HepG2 (cell line): ENCODE measurements at regions not wholly inside any gene's neighbourhood (a gene's known extent, or its start where the extent isn't known, plus 50 kb on each side); places are given as distances from the start of the nearest gene placed in this dataset.

Experiments used
- ATAC-seq: fragments of 200-7000 bp; cut with Tn5 transposase; 3 replicates; pipeline ENCODE4 v1.9.1; 2020; ENCODE audit warnings: mild to moderate bottlenecking, moderate library complexity
- BruUV-seq: library from RNA; stranded (reverse); fragments of 400-500 nt; replicated peaks from 2 replicates; lab custom pipeline; 2021; lab: Mats Ljungman, UMichigan
- CTCF ChIA-PET: fragments of 300-600 bp; formaldehyde crosslinking; extraction: SDS; loops from one replicate; lab custom pipeline; 2021; ENCODE audit warnings: low total read pairs, inconsistent platforms, low intra/inter-chr PET ratio; lab: Yijun Ruan, JAX
- POLR2A ChIA-PET: fragments of 350-600 bp; sonication (Branson Sonifier 250); formaldehyde crosslinking; loops from one replicate; lab custom pipeline; 2020; ENCODE audit warnings: antibody characterized with exemption, inconsistent platforms; lab: Yijun Ruan, JAX
- DNase-seq: peaks from one replicate; pipeline ENCODE4 v3.0.0-alpha.2; 2015; ENCODE audit warnings: low spot score
- FAIRE-seq: peaks from 3 replicates; lab custom pipeline; 2011; peaks lifted over from hg19 to GRCh38; lab: Jason Lieb, UNC
- H2AFZ ChIP-seq: one replicate; pipeline ENCODE4 v1.6.1; 2011; ENCODE audit warnings: low read length, inconsistent platforms
- H3K27ac ChIP-seq: fragments of 300-600 bp; 3 replicates; pipeline ENCODE4 v1.8.0; 2011; ENCODE audit warnings: mixed run types, mild to moderate bottlenecking, mixed read lengths, low read length, inconsistent platforms; ENCODE audit not compliant: insufficient read depth; ENCODE audit errors: extremely low read length
- H3K27me3 ChIP-seq, 2 experiments: fragments of 200-600 bp in 1 of 2; 2 replicates in 1 of 2; 3 replicates in 1 of 2; pipeline versions ENCODE4 v1.6.0 to v1.8.0; 2011; ENCODE audit warnings: low read length in 2 of 2, mild to moderate bottlenecking in 2 of 2, moderate library complexity in 2 of 2, inconsistent platforms in 1 of 2; ENCODE audit not compliant: insufficient read depth in 2 of 2, control insufficient read depth in 1 of 2
- H3K36me3 ChIP-seq, 2 experiments: fragments of 200-600 bp in 1 of 2; replicated peaks in 1 of 2; 2 replicates in 1 of 2; 3 replicates in 1 of 2; pipeline versions ENCODE4 v1.5.1 to v1.8.0; 2011; ENCODE audit warnings: low read length in 2 of 2, inconsistent platforms in 1 of 2; ENCODE audit not compliant: insufficient read depth in 2 of 2, control insufficient read depth in 1 of 2
- H3K4me1 ChIP-seq: 2 replicates; pipeline ENCODE4 v1.5.1; 2012; ENCODE audit warnings: low read length, inconsistent platforms; ENCODE audit not compliant: insufficient read depth
- H3K4me2 ChIP-seq: 2 replicates; pipeline ENCODE4 v1.6.0; 2011; ENCODE audit warnings: low read depth, low read length, inconsistent platforms
- H3K4me3 ChIP-seq, 3 experiments: fragments of 200-600 bp in 1 of 3; sonication (generic), shearing (Covaris generic) in 1 of 3; replicated peaks in 1 of 3; 2 replicates each; pipeline ENCODE4 v1.5.1; 2011 to 2016; ENCODE audit warnings: low read length in 3 of 3, inconsistent platforms in 2 of 3, low read depth in 2 of 3, mild to moderate bottlenecking in 2 of 3, control low read depth in 1 of 3, mixed read lengths in 1 of 3; ENCODE audit not compliant: insufficient read depth in 1 of 3
- H3K79me2 ChIP-seq: one replicate; pipeline ENCODE4 v1.6.1; 2011; ENCODE audit warnings: low read length, inconsistent platforms; ENCODE audit not compliant: insufficient read depth
- H3K9ac ChIP-seq: 2 replicates; pipeline ENCODE4 v1.6.0; 2011; ENCODE audit warnings: mild to moderate bottlenecking, low read depth, low read length, inconsistent platforms; ENCODE audit not compliant: insufficient read depth
- H3K9me3 ChIP-seq: 2 replicates; pipeline ENCODE4 v1.5.1; 2012; ENCODE audit warnings: mild to moderate bottlenecking, low read length
- H4K20me1 ChIP-seq: 2 replicates; pipeline ENCODE4 v1.6.0; 2011; ENCODE audit warnings: inconsistent platforms, mild to moderate bottlenecking, low read length, moderate library complexity; ENCODE audit not compliant: insufficient read depth
- AFF4 ChIP-seq: sonication (generic); formaldehyde crosslinking; IDR thresholded peaks from 2 replicates; pipeline ENCODE4 v1.4.0; 2020; ENCODE audit warnings: missing genetic modification reagents
- FOXK2 ChIP-seq: fragments of 450-650 bp; IDR thresholded peaks from 2 replicates; pipeline ENCODE4 v1.6.1; 2016
- MXD3 ChIP-seq: IDR thresholded peaks from 2 replicates; pipeline ENCODE4 v1.6.1; 2016; ENCODE audit warnings: mild to moderate bottlenecking, missing biosample characterization, missing genetic modification reagents
- PCBP2 ChIP-seq: fragments of 200-400 bp; formaldehyde crosslinking; optimal IDR thresholded peaks from 2 replicates; pipeline ENCODE3; 2018; ENCODE audit warnings: low read length, low read depth; ENCODE audit not compliant: poor library complexity, severe bottlenecking
- PHB2 ChIP-seq: fragments of 450-650 bp; IDR thresholded peaks from 2 replicates; pipeline ENCODE4 v1.6.1; 2018; ENCODE audit not compliant: partially characterized antibody
- RCOR2 ChIP-seq: IDR thresholded peaks from 2 replicates; pipeline ENCODE4 v1.6.1; 2016; ENCODE audit warnings: missing biosample characterization, missing genetic modification reagents
- ZBTB25 ChIP-seq: IDR thresholded peaks from 2 replicates; pipeline ENCODE4 v1.6.1; 2018; ENCODE audit warnings: missing genetic modification reagents
- ZNF276 ChIP-seq: sonication (generic); formaldehyde crosslinking; IDR thresholded peaks from 2 replicates; pipeline ENCODE4 v1.4.0; 2020; ENCODE audit warnings: mild to moderate bottlenecking, low read depth, missing genetic modification reagents
- ZNF432 ChIP-seq: sonication (generic); formaldehyde crosslinking; IDR thresholded peaks from 2 replicates; pipeline ENCODE4 v1.5.0; 2020; ENCODE audit warnings: missing genetic modification reagents, mild to moderate bottlenecking, borderline replicate concordance
- ZNF496 ChIP-seq: sonication (generic); formaldehyde crosslinking; IDR thresholded peaks from 2 replicates; pipeline ENCODE4 v1.8.1; 2023; ENCODE audit warnings: mild to moderate bottlenecking, moderate library complexity, missing genetic modification reagents; ENCODE audit not compliant: insufficient replicate concordance
- WGBS: methylation state at CpG from one replicate; pipeline ENCODE4 v1.1.6; 2017; ENCODE audit warnings: low lambda C conversion rate; 5-methylcytosine and 5-hydroxymethylcytosine counted together
- in situ Hi-C: cut with HindIII; loops from 2 replicates; pipeline ENCODE4 v1.10.0; 2017; ENCODE audit warnings: low pct_unique_long_range_greater_than_20kb; ENCODE audit not compliant: extremely low pct_ligation_motif_present
- intact Hi-C: fragments of 100-400 bp; cut with micrococcal nuclease; formaldehyde crosslinking; loops from one replicate; pipeline ENCODE4 v1.10.0; 2022; ENCODE audit not compliant: unreplicated experiment

GRCh38 chrY:7515812-7516211, 604.3 kb upstream of the AMELY start:
- intact Hi-C loops (no loop called here), in situ Hi-C loops (no loop called here)
- WGBS: 13% methylated on average over 2 of the region's 2 CpGs
- Histone ChIP-seq H4K20me1 (no peaks in the 10 kb centered on the region), H3K9me3 (no peaks in the 10 kb centered on the region; the same call in 1 of the 2 replicates), H3K27me3 (no peaks in the 10 kb centered on the region; a peak in 1 of 5 replicates), H3K27ac (no peak overlapping the region), H3K4me1 (no peaks in the 10 kb centered on the region), H3K36me3 (no peaks in the 10 kb centered on the region), H3K4me2 (no peak overlapping the region), H2AFZ (no peak overlapping the region), H3K9ac (no peak overlapping the region), H3K79me2 (no peaks in the 10 kb centered on the region), H3K4me3 (no peak overlapping the region)
- TF ChIP-seq PCBP2 (no peak), ZNF432 (CRISPR knock-in tag) (no peak), ZNF496 (no peak), MXD3 (CRISPR knock-in tag) (no peak), PHB2 (no peak), RCOR2 (no peak), ZNF276 (CRISPR knock-in tag) (no peak)
- DNase-seq (no peak), ATAC-seq (no peak), FAIRE-seq (no peak)
- ChIA-PET CTCF (no interaction called here), POLR2A (no interaction called here)
- no TSS peak for BruUV-seq

GRCh38 chrY:7502896-7503295, 591.3 kb upstream of the AMELY start:
- H2AFZ ChIP-seq: no peak overlapping the region
- no peaks in the 10 kb centered on the region for H4K20me1 ChIP-seq
- no peaks in the 10 kb centered on the region for H3K9me3 ChIP-seq
- H3K9ac ChIP-seq: no peak overlapping the region
- TF ChIP-seq ZBTB25 (CRISPR knock-in tag) (no peak), AFF4 (CRISPR knock-in tag) (no peak), FOXK2 (no peak)
- TF ChIP-seq, all 625 proteins: peak for 0
- no peak overlapping the region for H3K4me3 ChIP-seq
- no TSS peak for BruUV-seq
- no peak for FAIRE-seq
- CTCF ChIA-PET: no interaction called here
- no CpG with 5 or more reads among the region's 5 CpGs for WGBS
- POLR2A ChIA-PET: no interaction called here
- H3K4me2 ChIP-seq: no peak overlapping the region
- no peak for DNase-seq
- in situ Hi-C loops (no loop called here), intact Hi-C loops (no loop called here)
- H3K4me1 ChIP-seq: no peaks in the 10 kb centered on the region
- no peaks in the 10 kb centered on the region for H3K27me3 ChIP-seq
- no peak for ATAC-seq
- no peaks in the 10 kb centered on the region for H3K36me3 ChIP-seq
- H3K79me2 ChIP-seq: no peaks in the 10 kb centered on the region
- no peak overlapping the region for H3K27ac ChIP-seq
